GM21381 (cell line): ENCODE measurements at regions not wholly inside any gene's neighbourhood (a gene's known extent, or its start where the extent isn't known, plus 50 kb on each side); places are given as distances from the start of the nearest gene placed in this dataset.

Experiments used
- ATAC-seq: cut with Tn5 transposase; IDR thresholded peaks from one replicate; pipeline ENCODE4 v1.9.1; 2021; ENCODE audit warnings: mild to moderate bottlenecking, moderate library complexity; ENCODE audit not compliant: unreplicated experiment

- no peak for ATAC-seq
Observed at GRCh38 chr2:187922846-187923245, 368.6 kb upstream of the TFPI start.

- ATAC-seq = no peak
Observed at GRCh38 chr2:187924293-187924692, 367.4 kb upstream of the GULP1 start.

GRCh38 chr2:187934236-187934635, 357.4 kb upstream of the GULP1 start:
- ATAC-seq = no peak

GRCh38 chr2:187934692-187935091, 357.0 kb upstream of the GULP1 start:
- ATAC-seq = no peak

GRCh38 chr2:187935126-187935525, 356.5 kb upstream of the GULP1 start:
- ATAC-seq = no peak

GRCh38 chr2:187936228-187936627, 355.4 kb upstream of the GULP1 start:
- ATAC-seq = no peak

GRCh38 chr2:187939180-187939579, 352.5 kb upstream of the GULP1 start:
- ATAC-seq = no peak

- ATAC-seq = no peak
Observed at GRCh38 chr2:187942876-187943275, 348.8 kb upstream of the GULP1 start.

GRCh38 chr2:187943772-187944369, 347.8 kb upstream of the GULP1 start:
- no peak for ATAC-seq

- ATAC-seq = no peak
Observed at GRCh38 chr2:187949859-187950258, 341.8 kb upstream of the GULP1 start.

GRCh38 chr2:187951470-187952218, 340.0 kb upstream of the GULP1 start:
- ATAC-seq = no peak

GRCh38 chr2:187956906-187957534, 334.7 kb upstream of the GULP1 start:
- ATAC-seq = no peak

GRCh38 chr2:187959821-187960220, 331.9 kb upstream of the GULP1 start:
- ATAC-seq = no peak

- no peak for ATAC-seq
Observed at GRCh38 chr2:187962538-187962937, 329.1 kb upstream of the GULP1 start.

- ATAC-seq = no peak
Observed at GRCh38 chr2:187964746-187965145, 326.9 kb upstream of the GULP1 start.

GRCh38 chr2:187966924-187967323, 324.8 kb upstream of the GULP1 start:
- no peak for ATAC-seq

- no peak for ATAC-seq
Observed at GRCh38 chr2:187971893-187972292, 319.8 kb upstream of the GULP1 start.

- no peak for ATAC-seq
Observed at GRCh38 chr2:187976259-187976985, 315.3 kb upstream of the GULP1 start.

GRCh38 chr2:187976986-187977333, 314.7 kb upstream of the GULP1 start:
- ATAC-seq = no peak

GRCh38 chr2:187978356-187978755, 313.3 kb upstream of the GULP1 start:
- ATAC-seq = no peak

- peak; percentile 60 for ATAC-seq
Observed at GRCh38 chr2:187982668-187983067, 309.0 kb upstream of the GULP1 start.

- no peak for ATAC-seq
Observed at GRCh38 chr2:187985195-187985594, 306.5 kb upstream of the GULP1 start.
